ENCODE measurements at regions not wholly inside any gene's neighbourhood (a gene's known extent, or its start where the extent isn't known, plus 50 kb on each side); places are given as distances from the start of the nearest gene placed in this dataset.

DNA sequence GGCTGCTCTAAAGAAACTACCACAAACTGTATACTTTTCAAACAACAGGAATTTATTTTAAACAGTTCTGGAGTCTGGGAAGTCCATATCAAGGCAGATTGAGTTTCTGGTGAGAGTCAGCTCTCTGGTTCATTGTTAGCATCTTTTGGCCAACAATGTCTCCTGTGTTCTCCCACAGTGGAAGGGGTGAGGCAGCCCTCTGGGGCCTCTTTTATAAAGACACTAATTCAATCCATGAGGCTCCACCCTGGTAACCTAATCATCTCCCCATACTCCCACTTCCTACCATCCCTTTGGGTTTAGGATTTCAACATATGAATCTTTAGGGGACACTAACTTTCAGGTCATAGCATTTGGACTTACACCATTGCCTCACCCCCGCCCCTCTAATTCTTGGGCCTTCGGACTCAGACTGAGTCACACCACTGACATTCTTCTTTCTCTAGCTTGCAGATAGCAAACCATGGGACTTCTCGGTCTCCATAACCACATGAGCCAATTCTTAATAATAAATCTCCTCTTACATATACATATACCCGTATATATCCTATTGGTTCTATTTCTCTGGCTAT, 64.3 kb upstream of the ANTXRL start:
- no peak overlapping the region for H3K4me3 ChIP-seq (ENCODE audit: low read length)
- no peak for DNase-seq
- no peaks in the 10 kb centered on the region for H4K20me1 ChIP-seq (ENCODE audit: insufficient read depth, low read length)
- no peaks in the 10 kb centered on the region for H3K9me2 ChIP-seq (replicated peaks; ENCODE audit: insufficient read depth, low read length)
- H3K4me2 ChIP-seq (ENCODE audit: low read depth, low read length), result no peak overlapping the region
- TF ChIP-seq EZH2phosphoT487 (IDR thresholded peaks at IDR 0.05; ENCODE audit: low read length) (no peak), EZH2 (optimal IDR thresholded peaks at IDR 0.05; ENCODE audit: low read depth, low read length) (no peak)
- TF ChIP-seq, protein P1, sequence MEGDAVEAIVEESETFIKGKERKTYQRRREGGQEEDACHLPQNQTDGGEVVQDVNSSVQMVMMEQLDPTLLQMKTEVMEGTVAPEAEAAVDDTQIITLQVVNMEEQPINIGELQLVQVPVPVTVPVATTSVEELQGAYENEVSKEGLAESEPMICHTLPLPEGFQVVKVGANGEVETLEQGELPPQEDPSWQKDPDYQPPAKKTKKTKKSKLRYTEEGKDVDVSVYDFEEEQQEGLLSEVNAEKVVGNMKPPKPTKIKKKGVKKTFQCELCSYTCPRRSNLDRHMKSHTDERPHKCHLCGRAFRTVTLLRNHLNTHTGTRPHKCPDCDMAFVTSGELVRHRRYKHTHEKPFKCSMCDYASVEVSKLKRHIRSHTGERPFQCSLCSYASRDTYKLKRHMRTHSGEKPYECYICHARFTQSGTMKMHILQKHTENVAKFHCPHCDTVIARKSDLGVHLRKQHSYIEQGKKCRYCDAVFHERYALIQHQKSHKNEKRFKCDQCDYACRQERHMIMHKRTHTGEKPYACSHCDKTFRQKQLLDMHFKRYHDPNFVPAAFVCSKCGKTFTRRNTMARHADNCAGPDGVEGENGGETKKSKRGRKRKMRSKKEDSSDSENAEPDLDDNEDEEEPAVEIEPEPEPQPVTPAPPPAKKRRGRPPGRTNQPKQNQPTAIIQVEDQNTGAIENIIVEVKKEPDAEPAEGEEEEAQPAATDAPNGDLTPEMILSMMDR (IDR thresholded peaks at IDR 0.05; ENCODE audit: low read length), result no peak
- H3K4me1 ChIP-seq (ENCODE audit: low read length), result no peaks in the 10 kb centered on the region
- H3F3A ChIP-seq (ENCODE audit: insufficient read depth, low read length), result no peaks in the 10 kb centered on the region
- H2AFZ ChIP-seq (ENCODE audit: low read length), result no peak overlapping the region
- no peak overlapping the region for H3K27ac ChIP-seq (ENCODE audit: low read length)
- no peak overlapping the region for H3K9ac ChIP-seq (ENCODE audit: low read length)
- no peaks in the 10 kb centered on the region for H3K9me3 ChIP-seq (replicated peaks; ENCODE audit: insufficient read depth, low read length)
- no peaks in the 10 kb centered on the region for H3K79me2 ChIP-seq (ENCODE audit: low read length)
- no peaks in the 10 kb centered on the region for H3K27me3 ChIP-seq (replicated peaks; ENCODE audit: insufficient read depth, low read length)
- H3K36me3 ChIP-seq (replicated peaks; ENCODE audit: insufficient read depth, low read length), result no peaks in the 10 kb centered on the region

DNA sequence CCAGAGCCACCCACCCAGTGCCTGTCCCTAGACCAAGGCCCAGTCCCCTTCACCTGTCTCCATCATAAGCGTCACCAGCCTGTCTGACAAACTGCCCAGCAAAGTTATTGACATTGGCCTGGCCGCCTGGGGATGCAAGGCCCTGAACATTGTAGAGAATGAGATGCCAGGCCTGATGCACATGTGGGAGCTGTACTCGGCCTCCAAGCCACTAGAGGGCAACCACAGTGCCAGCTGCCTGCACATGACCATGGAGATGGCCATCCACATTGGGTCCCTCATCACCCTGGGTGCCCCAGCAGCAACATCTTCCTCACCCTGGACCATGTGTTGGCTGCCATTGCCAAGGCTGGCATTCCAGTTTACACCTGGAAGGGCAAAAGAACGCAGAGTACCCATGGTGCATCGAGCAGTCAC, 63.7 kb upstream of the ANTXRL start:
- no peaks in the 10 kb centered on the region for H3K4me1 ChIP-seq (ENCODE audit: low read length)
- no peak overlapping the region for H3K27ac ChIP-seq (ENCODE audit: low read length)
- peak; percentile 19 for DNase-seq
- no peaks in the 10 kb centered on the region for H3K9me2 ChIP-seq (replicated peaks; ENCODE audit: insufficient read depth, low read length)
- H3F3A ChIP-seq (ENCODE audit: insufficient read depth, low read length), result no peaks in the 10 kb centered on the region
- no peaks in the 10 kb centered on the region for H3K27me3 ChIP-seq (replicated peaks; ENCODE audit: insufficient read depth, low read length)
- H3K9me3 ChIP-seq (replicated peaks; ENCODE audit: insufficient read depth, low read length), result no peaks in the 10 kb centered on the region
- no peaks in the 10 kb centered on the region for H3K36me3 ChIP-seq (replicated peaks; ENCODE audit: insufficient read depth, low read length)
- H3K79me2 ChIP-seq (ENCODE audit: low read length), result no peaks in the 10 kb centered on the region
- no peak overlapping the region for H3K9ac ChIP-seq (ENCODE audit: low read length)
- peak overlapping the region; percentile 47 for H2AFZ ChIP-seq (ENCODE audit: low read length)
- TF ChIP-seq, protein P1 (IDR thresholded peaks at IDR 0.05; ENCODE audit: low read length), result peak; percentile 56
- TF ChIP-seq EZH2phosphoT487 (IDR thresholded peaks at IDR 0.05; ENCODE audit: low read length), result no peak
- no peak for TF ChIP-seq EZH2 (optimal IDR thresholded peaks at IDR 0.05; ENCODE audit: low read depth, low read length)
- no peak overlapping the region for H3K4me3 ChIP-seq (ENCODE audit: low read length)
- no peak overlapping the region for H3K4me2 ChIP-seq (ENCODE audit: low read depth, low read length)
- no peaks in the 10 kb centered on the region for H4K20me1 ChIP-seq (ENCODE audit: insufficient read depth, low read length)

DNA sequence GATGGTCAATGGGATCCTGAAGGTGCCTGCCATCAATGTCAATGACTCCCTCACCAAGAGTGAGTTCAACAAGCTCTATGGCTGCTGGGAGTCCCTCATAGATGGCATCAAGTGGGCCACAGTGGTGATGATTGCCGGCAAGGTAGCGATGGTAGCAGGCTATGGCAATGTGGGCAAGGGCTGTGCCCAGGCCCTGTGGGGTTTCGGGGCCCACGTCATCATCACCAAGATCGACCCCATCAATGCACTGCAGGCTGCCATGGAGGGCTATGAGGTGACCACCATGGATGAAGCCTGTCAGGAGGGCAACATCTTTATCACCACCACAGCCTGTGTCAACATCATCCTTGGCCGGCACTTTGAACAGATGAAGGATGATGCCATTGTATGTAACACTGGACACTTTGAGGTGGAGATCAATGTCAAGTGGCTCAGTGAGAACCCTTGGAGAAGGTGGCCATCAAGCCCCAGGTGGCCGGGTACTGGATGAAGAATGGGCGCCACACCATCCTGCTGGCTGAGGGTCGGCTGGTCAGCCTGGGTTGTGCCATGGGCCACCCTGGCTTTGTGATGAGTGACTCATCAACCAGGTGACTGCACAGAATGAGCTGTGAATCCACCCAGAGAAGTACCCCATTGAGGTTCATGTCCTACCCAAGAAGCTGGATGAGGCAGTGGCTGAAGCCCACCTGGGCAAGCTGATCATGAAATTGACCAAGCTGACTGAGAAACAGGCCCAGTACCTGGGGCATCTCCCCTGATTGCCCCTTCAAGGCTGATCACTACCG, 63.0 kb upstream of the ANTXRL start:
- TF ChIP-seq EZH2 (optimal IDR thresholded peaks at IDR 0.05; ENCODE audit: low read depth, low read length), result no peak
- TF ChIP-seq, protein P1 (IDR thresholded peaks at IDR 0.05; ENCODE audit: low read length), result no peak
- no peak for TF ChIP-seq EZH2phosphoT487 (IDR thresholded peaks at IDR 0.05; ENCODE audit: low read length)
- no peak overlapping the region for H3K9ac ChIP-seq (ENCODE audit: low read length)
- H3K4me1 ChIP-seq (ENCODE audit: low read length), result 0 out of 2 replicates have a peak, but pooled peaks cover 2% of the 10 kb centered on the region
- no peak overlapping the region for H3K4me3 ChIP-seq (ENCODE audit: low read length)
- no peaks in the 10 kb centered on the region for H3K9me3 ChIP-seq (replicated peaks; ENCODE audit: insufficient read depth, low read length)
- no peaks in the 10 kb centered on the region for H3F3A ChIP-seq (ENCODE audit: insufficient read depth, low read length)
- no peak overlapping the region for H3K4me2 ChIP-seq (ENCODE audit: low read depth, low read length)
- H3K9me2 ChIP-seq (replicated peaks; ENCODE audit: insufficient read depth, low read length), result no peaks in the 10 kb centered on the region
- no peaks in the 10 kb centered on the region for H3K79me2 ChIP-seq (ENCODE audit: low read length)
- H3K36me3 ChIP-seq (replicated peaks; ENCODE audit: insufficient read depth, low read length), result no peaks in the 10 kb centered on the region
- H3K27me3 ChIP-seq (replicated peaks; ENCODE audit: insufficient read depth, low read length), result no peaks in the 10 kb centered on the region
- no peak for DNase-seq
- H4K20me1 ChIP-seq (ENCODE audit: insufficient read depth, low read length), result no peaks in the 10 kb centered on the region
- no peak overlapping the region for H3K27ac ChIP-seq (ENCODE audit: low read length)
- peak overlapping the region; percentile 47 for H2AFZ ChIP-seq (ENCODE audit: low read length)
